ENCODE measurements at regions not wholly inside any gene's neighbourhood (a gene's known extent, or its start where the extent isn't known, plus 50 kb on each side); places are given as distances from the start of the nearest gene placed in this dataset.

DNA sequence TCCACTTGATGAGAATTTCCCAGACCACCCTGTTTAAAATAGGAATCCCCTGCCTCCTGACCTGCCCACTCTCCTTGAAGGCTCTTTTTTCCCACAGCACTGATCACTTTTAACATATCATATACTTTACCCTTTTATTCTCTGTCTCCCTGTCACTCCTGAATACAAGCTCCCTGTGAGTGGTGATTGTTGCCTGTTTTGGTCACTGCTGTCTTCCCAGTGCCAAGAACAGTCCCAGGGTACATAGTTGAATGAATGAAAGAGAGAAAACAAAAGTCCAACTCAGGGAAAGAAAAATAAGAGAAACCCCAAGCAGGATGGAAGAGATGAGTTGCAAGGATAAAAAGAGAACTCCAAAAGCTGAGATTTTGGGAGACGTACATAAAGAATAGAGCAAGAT is 500.3 kb upstream of the LMCD1 start:
- TF ChIP-seq, protein P1, sequence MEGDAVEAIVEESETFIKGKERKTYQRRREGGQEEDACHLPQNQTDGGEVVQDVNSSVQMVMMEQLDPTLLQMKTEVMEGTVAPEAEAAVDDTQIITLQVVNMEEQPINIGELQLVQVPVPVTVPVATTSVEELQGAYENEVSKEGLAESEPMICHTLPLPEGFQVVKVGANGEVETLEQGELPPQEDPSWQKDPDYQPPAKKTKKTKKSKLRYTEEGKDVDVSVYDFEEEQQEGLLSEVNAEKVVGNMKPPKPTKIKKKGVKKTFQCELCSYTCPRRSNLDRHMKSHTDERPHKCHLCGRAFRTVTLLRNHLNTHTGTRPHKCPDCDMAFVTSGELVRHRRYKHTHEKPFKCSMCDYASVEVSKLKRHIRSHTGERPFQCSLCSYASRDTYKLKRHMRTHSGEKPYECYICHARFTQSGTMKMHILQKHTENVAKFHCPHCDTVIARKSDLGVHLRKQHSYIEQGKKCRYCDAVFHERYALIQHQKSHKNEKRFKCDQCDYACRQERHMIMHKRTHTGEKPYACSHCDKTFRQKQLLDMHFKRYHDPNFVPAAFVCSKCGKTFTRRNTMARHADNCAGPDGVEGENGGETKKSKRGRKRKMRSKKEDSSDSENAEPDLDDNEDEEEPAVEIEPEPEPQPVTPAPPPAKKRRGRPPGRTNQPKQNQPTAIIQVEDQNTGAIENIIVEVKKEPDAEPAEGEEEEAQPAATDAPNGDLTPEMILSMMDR (IDR thresholded peaks at IDR 0.05) = no peak
- TF ChIP-seq POLR2AphosphoS5 (IDR thresholded peaks at IDR 0.05) (no peak), POLR2A (IDR thresholded peaks at IDR 0.05) (no peak)
